SK-N-SH treated with all-trans-retinoic acid at 6 μM for 48 hours (cell line): ENCODE measurements at regions not wholly inside any gene's neighbourhood (a gene's known extent, or its start where the extent isn't known, plus 50 kb on each side); places are given as distances from the start of the nearest gene placed in this dataset.

Experiments
- ATAC-seq: fragments of 200-7000 bp; cut with Tn5 transposase; 3 replicates; pipeline ENCODE4 v1.9.1; 2020; ENCODE audit warnings: mild to moderate bottlenecking, moderate library complexity
- ARNTL ChIP-seq: fragments of 450-650 bp; formaldehyde crosslinking; IDR thresholded peaks from 2 replicates; pipeline ENCODE4 v1.5.0; 2020; ENCODE audit warnings: low read depth, mild to moderate bottlenecking, moderate library complexity, borderline replicate concordance
- BACH2 ChIP-seq: fragments of 250-450 bp; sonication (Bioruptor Pico); IDR thresholded peaks from 2 replicates; pipeline ENCODE4 v1.9.0; 2021; ENCODE audit warnings: mild to moderate bottlenecking, borderline replicate concordance
- CREB5 ChIP-seq: fragments of 250-450 bp; sonication (Bioruptor Pico); IDR thresholded peaks from 2 replicates; pipeline ENCODE4 v1.5.1; 2020; ENCODE audit warnings: low read depth, mild to moderate bottlenecking, moderate library complexity
- CSDC2 ChIP-seq: fragments of 250-450 bp; sonication (Bioruptor Pico); IDR thresholded peaks from 2 replicates; pipeline ENCODE4 v1.5.0; 2020; ENCODE audit warnings: mild to moderate bottlenecking, moderate library complexity
- CSRNP3 ChIP-seq: fragments of 250-450 bp; sonication (Bioruptor Pico); IDR thresholded peaks from 2 replicates; pipeline ENCODE4 v1.5.1; 2021; ENCODE audit warnings: mild to moderate bottlenecking, moderate library complexity
- ESRRG ChIP-seq: fragments of 250-450 bp; sonication (Bioruptor Pico); IDR thresholded peaks from 2 replicates; pipeline ENCODE4 v1.6.1; 2021; ENCODE audit warnings: mild to moderate bottlenecking
- GLIS3 ChIP-seq: fragments of 250-450 bp; sonication (Bioruptor Pico); IDR thresholded peaks from 2 replicates; pipeline ENCODE4 v1.5.0; 2020; ENCODE audit warnings: mild to moderate bottlenecking, moderate library complexity
- ISL1 ChIP-seq: fragments of 250-450 bp; sonication (Bioruptor Pico); IDR thresholded peaks from 2 replicates; pipeline ENCODE4 v2.1.2; 2022; ENCODE audit warnings: mild to moderate bottlenecking, moderate library complexity
- OSR1 ChIP-seq: fragments of 250-450 bp; sonication (Bioruptor Pico); IDR thresholded peaks from 2 replicates; pipeline ENCODE4 v1.8.0; 2022; ENCODE audit warnings: moderate library complexity, mild to moderate bottlenecking, inconsistent platforms
- PATZ1 ChIP-seq: fragments of 250-450 bp; sonication (Bioruptor Pico); IDR thresholded peaks from 2 replicates; pipeline ENCODE4 v1.8.0; 2020; ENCODE audit warnings: mild to moderate bottlenecking, moderate library complexity, borderline replicate concordance
- PPARA ChIP-seq: fragments of 250-450 bp; sonication (Bioruptor Pico); IDR thresholded peaks from 2 replicates; pipeline ENCODE4 v1.5.0; 2020; ENCODE audit warnings: mild to moderate bottlenecking, borderline replicate concordance
- RARB ChIP-seq: fragments of 250-450 bp; sonication (Bioruptor Pico); IDR thresholded peaks from 2 replicates; pipeline ENCODE4 v1.8.0; 2021; ENCODE audit warnings: mild to moderate bottlenecking, moderate library complexity
- SNAI2 ChIP-seq: fragments of 250-450 bp; sonication (Bioruptor Pico); IDR thresholded peaks from 2 replicates; pipeline ENCODE4 v1.5.0; 2020; ENCODE audit warnings: mild to moderate bottlenecking, moderate library complexity
- TCF4 ChIP-seq: fragments of 250-450 bp; sonication (Bioruptor Pico); IDR thresholded peaks from 2 replicates; pipeline ENCODE4 v1.8.0; 2021; ENCODE audit warnings: mild to moderate bottlenecking, moderate library complexity, borderline replicate concordance
- TOX ChIP-seq: fragments of 250-450 bp; sonication (Bioruptor Pico); IDR thresholded peaks from 2 replicates; pipeline ENCODE4 v1.8.0; 2021; ENCODE audit warnings: mild to moderate bottlenecking, moderate library complexity, borderline replicate concordance
- TSHZ2 ChIP-seq: fragments of 250-450 bp; sonication (Bioruptor Pico); IDR thresholded peaks from 2 replicates; pipeline ENCODE4 v1.5.0; 2020; ENCODE audit warnings: mild to moderate bottlenecking, moderate library complexity
- ZFP3 ChIP-seq: fragments of 250-450 bp; sonication (Bioruptor Pico); IDR thresholded peaks from 2 replicates; pipeline ENCODE4 v1.5.0; 2020; ENCODE audit warnings: mild to moderate bottlenecking, moderate library complexity
- ZFP30 ChIP-seq: fragments of 450-650 bp; formaldehyde crosslinking; IDR thresholded peaks from 2 replicates; pipeline ENCODE4 v1.5.0; 2022; ENCODE audit warnings: mild to moderate bottlenecking, moderate library complexity
- ZNF70 ChIP-seq: fragments of 450-650 bp; formaldehyde crosslinking; IDR thresholded peaks from 2 replicates; pipeline ENCODE4 v1.5.0; 2020; ENCODE audit warnings: mild to moderate bottlenecking, moderate library complexity
- ZNF8 ChIP-seq: fragments of 450-650 bp; formaldehyde crosslinking; IDR thresholded peaks from 2 replicates; pipeline ENCODE4 v1.5.0; 2020; ENCODE audit warnings: mild to moderate bottlenecking, moderate library complexity

- TF ChIP-seq ISL1 (CRISPR knock-in tag) (no peak), BACH2 (CRISPR knock-in tag) (no peak), RARB (CRISPR knock-in tag) (no peak), PATZ1 (CRISPR knock-in tag) (no peak), SNAI2 (CRISPR knock-in tag) (no peak)
- TF ChIP-seq, all 23 proteins: peak for 0
Observed at GRCh38 chr1:212542761-212543187, 65.8 kb upstream of the ATF3 start (continued).

- TF ChIP-seq TSHZ2 (CRISPR knock-in tag) = no peak
- no peak for ATAC-seq
Observed at GRCh38 chr1:212544110-212544509, 64.5 kb upstream of the ATF3 start.

- no peak for TF ChIP-seq TOX (CRISPR knock-in tag)
- no peak for TF ChIP-seq CSDC2 (CRISPR knock-in tag)
- TF ChIP-seq BACH2 (CRISPR knock-in tag) = no peak
- TF ChIP-seq ZNF8 (CRISPR knock-in tag) = no peak
- no peak for TF ChIP-seq ISL1 (CRISPR knock-in tag)
- TF ChIP-seq PPARA (CRISPR knock-in tag) = no peak
- no peak for TF ChIP-seq ESRRG (CRISPR knock-in tag)
- no peak for TF ChIP-seq GLIS3 (CRISPR knock-in tag)
- TF ChIP-seq SNAI2 (CRISPR knock-in tag) = no peak
- TF ChIP-seq ZFP3 (CRISPR knock-in tag) = no peak
- TF ChIP-seq CREB5 (CRISPR knock-in tag) = no peak
- TF ChIP-seq ZFP30 (CRISPR knock-in tag) = no peak
- no peak for TF ChIP-seq RARB (CRISPR knock-in tag)
- no peak for TF ChIP-seq OSR1
- no peak for TF ChIP-seq CSRNP3 (CRISPR knock-in tag)
- TF ChIP-seq ARNTL (CRISPR knock-in tag) = no peak
- TF ChIP-seq ZNF70 (CRISPR knock-in tag) = no peak
- no peak for ATAC-seq
Observed at GRCh38 chr1:212545941-212546635, 62.5 kb upstream of the ATF3 start.

GRCh38 chr1:212549503-212550017 is 59.0 kb upstream of the ATF3 start:
- TF ChIP-seq BACH2 (CRISPR knock-in tag) (no peak), GLIS3 (CRISPR knock-in tag) (no peak)
- ATAC-seq = no peak

GRCh38 chr1:212551929-212552328 is 56.6 kb upstream of the ATF3 start:
- no peak for ATAC-seq
- TF ChIP-seq ZFP30 (CRISPR knock-in tag) (no peak), TCF4 (CRISPR knock-in tag) (no peak), ARNTL (CRISPR knock-in tag) (no peak), SNAI2 (CRISPR knock-in tag) (no peak), ZFP3 (CRISPR knock-in tag) (no peak)
